HepG2 (cell line): ENCODE measurements at regions not wholly inside any gene's neighbourhood (a gene's known extent, or its start where the extent isn't known, plus 50 kb on each side); places are given as distances from the start of the nearest gene placed in this dataset.

ENCODE experiments used
- FOXA1 ChIP-seq, 2 experiments: fragments of 450-650 bp in 1 of 2; sonication (generic) in 1 of 2; formaldehyde crosslinking in 1 of 2; IDR thresholded peaks; 2 replicates each; pipeline versions ENCODE4 v1.4.0 to v1.6.1; 2016 to 2020; ENCODE audit warnings: missing genetic modification reagents in 1 of 2
- ZNF563 ChIP-seq: sonication (generic); formaldehyde crosslinking; IDR thresholded peaks from 2 replicates; pipeline ENCODE4 v1.8.0; 2022; ENCODE audit warnings: mild to moderate bottlenecking, moderate library complexity, missing genetic modification reagents

GRCh38 chr10:78255214-78255613 lies 221.6 kb downstream of the RPS24 start:
- TF ChIP-seq ZNF563 (CRISPR knock-in tag) (no peak), FOXA1 (IDR thresholded peaks at IDR 0.05) (no peak), FOXA1 (CRISPR knock-in tag; IDR thresholded peaks at IDR 0.05) (no peak)
